SK-N-SH treated with all-trans-retinoic acid at 6 μM for 48 hours (cell line): ENCODE measurements at regions not wholly inside any gene's neighbourhood (a gene's known extent, or its start where the extent isn't known, plus 50 kb on each side); places are given as distances from the start of the nearest gene placed in this dataset.

ENCODE experiments used
- ATAC-seq: fragments of 200-7000 bp; cut with Tn5 transposase; 3 replicates; pipeline ENCODE4 v1.9.1; 2020; ENCODE audit warnings: mild to moderate bottlenecking, moderate library complexity
- ARNTL ChIP-seq: fragments of 450-650 bp; formaldehyde crosslinking; IDR thresholded peaks from 2 replicates; pipeline ENCODE4 v1.5.0; 2020; ENCODE audit warnings: low read depth, mild to moderate bottlenecking, moderate library complexity, borderline replicate concordance
- BACH2 ChIP-seq: fragments of 250-450 bp; sonication (Bioruptor Pico); IDR thresholded peaks from 2 replicates; pipeline ENCODE4 v1.9.0; 2021; ENCODE audit warnings: mild to moderate bottlenecking, borderline replicate concordance
- CSDC2 ChIP-seq: fragments of 250-450 bp; sonication (Bioruptor Pico); IDR thresholded peaks from 2 replicates; pipeline ENCODE4 v1.5.0; 2020; ENCODE audit warnings: mild to moderate bottlenecking, moderate library complexity
- GLIS3 ChIP-seq: fragments of 250-450 bp; sonication (Bioruptor Pico); IDR thresholded peaks from 2 replicates; pipeline ENCODE4 v1.5.0; 2020; ENCODE audit warnings: mild to moderate bottlenecking, moderate library complexity
- ISL1 ChIP-seq: fragments of 250-450 bp; sonication (Bioruptor Pico); IDR thresholded peaks from 2 replicates; pipeline ENCODE4 v2.1.2; 2022; ENCODE audit warnings: mild to moderate bottlenecking, moderate library complexity
- OSR1 ChIP-seq: fragments of 250-450 bp; sonication (Bioruptor Pico); IDR thresholded peaks from 2 replicates; pipeline ENCODE4 v1.8.0; 2022; ENCODE audit warnings: moderate library complexity, mild to moderate bottlenecking, inconsistent platforms
- PATZ1 ChIP-seq: fragments of 250-450 bp; sonication (Bioruptor Pico); IDR thresholded peaks from 2 replicates; pipeline ENCODE4 v1.8.0; 2020; ENCODE audit warnings: mild to moderate bottlenecking, moderate library complexity, borderline replicate concordance
- POU6F1 ChIP-seq: fragments of 250-450 bp; sonication (Bioruptor Pico); IDR thresholded peaks from 2 replicates; pipeline ENCODE4 v1.8.0; 2021; ENCODE audit warnings: low read depth, mild to moderate bottlenecking, moderate library complexity, borderline replicate concordance
- RARB ChIP-seq: fragments of 250-450 bp; sonication (Bioruptor Pico); IDR thresholded peaks from 2 replicates; pipeline ENCODE4 v1.8.0; 2021; ENCODE audit warnings: mild to moderate bottlenecking, moderate library complexity
- SNAI2 ChIP-seq: fragments of 250-450 bp; sonication (Bioruptor Pico); IDR thresholded peaks from 2 replicates; pipeline ENCODE4 v1.5.0; 2020; ENCODE audit warnings: mild to moderate bottlenecking, moderate library complexity
- TCF4 ChIP-seq: fragments of 250-450 bp; sonication (Bioruptor Pico); IDR thresholded peaks from 2 replicates; pipeline ENCODE4 v1.8.0; 2021; ENCODE audit warnings: mild to moderate bottlenecking, moderate library complexity, borderline replicate concordance
- TOX ChIP-seq: fragments of 250-450 bp; sonication (Bioruptor Pico); IDR thresholded peaks from 2 replicates; pipeline ENCODE4 v1.8.0; 2021; ENCODE audit warnings: mild to moderate bottlenecking, moderate library complexity, borderline replicate concordance
- TSHZ2 ChIP-seq: fragments of 250-450 bp; sonication (Bioruptor Pico); IDR thresholded peaks from 2 replicates; pipeline ENCODE4 v1.5.0; 2020; ENCODE audit warnings: mild to moderate bottlenecking, moderate library complexity
- ZC3H10 ChIP-seq: fragments of 250-450 bp; sonication (Bioruptor Pico); IDR thresholded peaks from 2 replicates; pipeline ENCODE4 v1.5.1; 2021; ENCODE audit warnings: mild to moderate bottlenecking, moderate library complexity
- ZFP3 ChIP-seq: fragments of 250-450 bp; sonication (Bioruptor Pico); IDR thresholded peaks from 2 replicates; pipeline ENCODE4 v1.5.0; 2020; ENCODE audit warnings: mild to moderate bottlenecking, moderate library complexity
- ZFP30 ChIP-seq: fragments of 450-650 bp; formaldehyde crosslinking; IDR thresholded peaks from 2 replicates; pipeline ENCODE4 v1.5.0; 2022; ENCODE audit warnings: mild to moderate bottlenecking, moderate library complexity
- ZNF565 ChIP-seq: fragments of 450-650 bp; formaldehyde crosslinking; conservative IDR thresholded peaks from 2 replicates; pipeline ENCODE4 v1.5.0; 2020; ENCODE audit warnings: low read depth, mild to moderate bottlenecking, moderate library complexity
- ZNF70 ChIP-seq: fragments of 450-650 bp; formaldehyde crosslinking; IDR thresholded peaks from 2 replicates; pipeline ENCODE4 v1.5.0; 2020; ENCODE audit warnings: mild to moderate bottlenecking, moderate library complexity
- ZNF8 ChIP-seq: fragments of 450-650 bp; formaldehyde crosslinking; IDR thresholded peaks from 2 replicates; pipeline ENCODE4 v1.5.0; 2020; ENCODE audit warnings: mild to moderate bottlenecking, moderate library complexity
- TF ChIP-seq, protein P1 (sequence below): fragments of 250-450 bp; sonication (Bioruptor Pico); IDR thresholded peaks from 2 replicates; pipeline ENCODE4 v1.5.1; 2021; ENCODE audit warnings: mild to moderate bottlenecking, moderate library complexity

DNA sequence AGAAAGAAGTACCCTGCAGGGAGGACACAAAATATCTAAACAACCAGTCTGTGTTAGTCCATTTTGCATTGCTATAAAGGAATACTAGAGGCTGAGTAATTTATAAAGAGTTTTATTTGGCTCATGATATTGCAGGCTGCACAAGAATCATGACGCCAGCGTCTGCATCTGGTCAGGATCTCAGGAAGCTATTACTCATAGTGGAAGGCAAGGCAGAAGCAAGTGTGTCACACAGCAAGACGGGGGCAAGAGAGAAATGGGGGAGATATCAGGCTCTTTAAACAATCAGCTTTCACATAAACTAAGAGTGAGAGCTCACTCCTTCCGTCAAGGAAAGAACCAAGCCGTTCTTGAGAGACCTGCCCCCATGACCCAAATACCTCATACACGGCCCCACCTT, 614.8 kb downstream of the ZIC1 start (continued):
- 0 out of 2 replicates have a peak, but pooled peaks have one; percentile 72 for TF ChIP-seq ZFP3 (CRISPR knock-in tag)
- no peak for TF ChIP-seq ZNF565 (CRISPR knock-in tag)

GRCh38 chr3:148026009-148026588, 616.9 kb downstream of the ZIC1 start:
- no peak for ATAC-seq
- TF ChIP-seq SNAI2 (CRISPR knock-in tag) = no peak
- no peak for TF ChIP-seq ZC3H10 (CRISPR knock-in tag)
- no peak for TF ChIP-seq ZNF565 (CRISPR knock-in tag)
- TF ChIP-seq PATZ1 = no peak
- no peak for TF ChIP-seq BACH2 (CRISPR knock-in tag)
- no peak for TF ChIP-seq POU6F1 (CRISPR knock-in tag)
- no peak for TF ChIP-seq TOX (CRISPR knock-in tag)
- TF ChIP-seq, protein P1, sequence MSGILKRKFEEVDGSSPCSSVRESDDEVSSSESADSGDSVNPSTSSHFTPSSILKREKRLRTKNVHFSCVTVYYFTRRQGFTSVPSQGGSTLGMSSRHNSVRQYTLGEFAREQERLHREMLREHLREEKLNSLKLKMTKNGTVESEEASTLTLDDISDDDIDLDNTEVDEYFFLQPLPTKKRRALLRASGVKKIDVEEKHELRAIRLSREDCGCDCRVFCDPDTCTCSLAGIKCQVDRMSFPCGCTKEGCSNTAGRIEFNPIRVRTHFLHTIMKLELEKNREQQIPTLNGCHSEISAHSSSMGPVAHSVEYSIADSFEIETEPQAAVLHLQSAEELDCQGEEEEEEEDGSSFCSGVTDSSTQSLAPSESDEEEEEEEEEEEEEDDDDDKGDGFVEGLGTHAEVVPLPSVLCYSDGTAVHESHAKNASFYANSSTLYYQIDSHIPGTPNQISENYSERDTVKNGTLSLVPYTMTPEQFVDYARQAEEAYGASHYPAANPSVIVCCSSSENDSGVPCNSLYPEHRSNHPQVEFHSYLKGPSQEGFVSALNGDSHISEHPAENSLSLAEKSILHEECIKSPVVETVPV (CRISPR knock-in tag) = no peak
- TF ChIP-seq RARB (CRISPR knock-in tag) = no peak
- TF ChIP-seq ZNF8 = no peak
- TF ChIP-seq ZFP3 (CRISPR knock-in tag) = no peak

GRCh38 chr3:148030975-148031374, 621.8 kb downstream of the ZIC1 start:
- ATAC-seq = no peak
- TF ChIP-seq RARB (CRISPR knock-in tag) (no peak), GLIS3 (no peak), POU6F1 (CRISPR knock-in tag) (no peak)
- TF ChIP-seq, protein P1 (CRISPR knock-in tag) = no peak

- no peak for ATAC-seq
- TF ChIP-seq CSDC2 = no peak
- no peak for TF ChIP-seq ARNTL (CRISPR knock-in tag)
- no peak for TF ChIP-seq SNAI2 (CRISPR knock-in tag)
- TF ChIP-seq ZFP30 (CRISPR knock-in tag) = no peak
- no peak for TF ChIP-seq PATZ1
- no peak for TF ChIP-seq POU6F1 (CRISPR knock-in tag)
- TF ChIP-seq TCF4 (CRISPR knock-in tag) = no peak
- TF ChIP-seq ZFP3 (CRISPR knock-in tag) = no peak
- no peak for TF ChIP-seq OSR1 (CRISPR knock-in tag)
- TF ChIP-seq TSHZ2 (CRISPR knock-in tag) = no peak
- TF ChIP-seq BACH2 (CRISPR knock-in tag) = no peak
- TF ChIP-seq RARB (CRISPR knock-in tag) = no peak
- TF ChIP-seq ISL1 (CRISPR knock-in tag) = no peak
- TF ChIP-seq TOX (CRISPR knock-in tag) = no peak
- no peak for TF ChIP-seq ZNF70 (CRISPR knock-in tag)
- no peak for TF ChIP-seq ZC3H10 (CRISPR knock-in tag)
These were observed 625.2 kb downstream of the ZIC1 start for GRCh38 chr3:148034353-148034752.
